Urinary bladder (tissue), 3 donors: ENCODE measurements at regions not wholly inside any gene's neighbourhood (a gene's known extent, or its start where the extent isn't known, plus 50 kb on each side); places are given as distances from the start of the nearest gene placed in this dataset.

Experiments
- DNase-seq: peaks from one replicate; pipeline ENCODE4 v3.0.0-alpha.2; 2015; ENCODE audit errors: extremely low spot score
- H3K27ac ChIP-seq: one replicate; pipeline ENCODE4 v1.5.1; 2013; ENCODE audit warnings: low read depth, mild to moderate bottlenecking, moderate library complexity
- H3K36me3 ChIP-seq: one replicate; pipeline ENCODE4 v1.6.1; 2013; ENCODE audit warnings: mild to moderate bottlenecking, moderate library complexity; ENCODE audit not compliant: insufficient read depth
- H3K4me1 ChIP-seq: one replicate; pipeline ENCODE4 v1.6.1; 2013; ENCODE audit warnings: mild to moderate bottlenecking, moderate library complexity; ENCODE audit not compliant: insufficient read depth
- H3K4me3 ChIP-seq: one replicate; pipeline ENCODE4 v1.5.1; 2013; ENCODE audit warnings: low read depth, low read length
- WGBS: extraction: QIAGEN DNeasy Blood & Tissue Kit; methylation state at CpG from one replicate; pipeline ENCODE4 v1.1.7; 2013; 5-methylcytosine and 5-hydroxymethylcytosine counted together
- donor health status: healthy with polysubstance abuse.
- donor health status: healthy.

DNA sequence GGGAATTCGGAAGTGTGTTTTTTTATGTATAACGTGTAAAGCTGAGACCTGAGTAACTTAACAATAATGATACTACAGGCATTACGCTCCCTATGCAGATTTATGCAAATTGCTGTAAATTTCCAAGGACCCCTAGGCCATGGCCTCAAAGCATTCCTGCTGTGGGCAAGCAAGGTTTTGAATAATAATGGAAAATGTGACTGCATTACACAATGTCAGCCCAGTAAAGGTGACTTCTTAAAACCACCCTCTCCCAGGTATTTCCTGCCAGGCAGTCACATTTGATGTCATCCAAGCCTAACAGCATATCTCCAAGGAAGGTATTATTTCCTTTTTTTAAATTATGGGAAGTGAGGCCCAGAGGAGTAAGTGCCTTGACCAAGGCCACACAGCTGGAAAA lies 621.0 kb downstream of the BCL11B start:
- no peak for DNase-seq
- WGBS = 56% methylated on average over 3 of the region's 3 CpGs
- H3K4me3 ChIP-seq = no peak overlapping the region
- H3K36me3 ChIP-seq = no peaks in the 10 kb centered on the region
- H3K27ac ChIP-seq = no peak overlapping the region
- H3K4me1 ChIP-seq = no peaks in the 10 kb centered on the region

DNA sequence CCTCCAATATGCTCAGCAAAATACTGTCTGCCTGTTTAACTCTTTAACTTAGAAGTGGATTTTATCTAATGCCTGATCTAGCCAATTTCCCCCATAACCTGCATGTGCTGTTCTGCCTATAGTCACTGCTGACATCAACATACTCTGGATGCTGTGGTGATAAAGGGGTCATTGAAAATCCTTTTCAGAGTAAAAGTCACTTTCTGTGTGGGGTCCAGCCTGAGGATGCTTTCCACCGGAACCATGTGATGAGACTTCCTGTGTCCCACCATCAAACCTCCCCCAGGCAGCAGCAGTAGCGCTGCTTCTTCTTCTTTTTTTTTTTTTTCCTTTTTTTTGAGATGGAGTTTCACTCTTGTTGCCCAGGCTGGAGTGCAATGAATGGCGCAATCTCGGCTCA lies 607.0 kb downstream of the BCL11B start:
- Histone ChIP-seq H3K27ac (no peak overlapping the region), H3K4me3 (no peak overlapping the region), H3K4me1 (no peaks in the 10 kb centered on the region), H3K36me3 (peaks cover 2% of the 10 kb centered on the region)
- WGBS = 80% methylated on average over 4 of the region's 4 CpGs
- DNase-seq = no peak

DNA sequence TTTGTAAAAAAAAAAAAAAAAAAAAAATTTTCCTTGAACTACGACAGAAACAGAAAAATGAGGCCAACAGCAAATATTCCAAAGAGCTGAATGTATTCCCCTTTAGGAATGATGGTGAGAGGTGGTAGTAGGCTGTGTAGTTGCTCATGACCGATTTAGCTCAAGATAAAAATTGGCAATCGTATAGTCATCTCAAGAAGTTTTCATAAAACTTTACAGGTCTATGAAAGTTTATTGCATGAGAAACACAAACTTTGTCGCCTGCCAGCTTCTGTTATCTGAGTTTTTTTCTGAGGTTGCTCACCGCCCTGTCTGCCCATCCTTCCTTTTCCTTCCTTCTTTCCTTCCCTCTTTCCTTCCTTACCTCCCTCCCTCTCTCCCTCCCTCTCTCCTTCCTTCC lies 605.5 kb downstream of the BCL11B start:
- Histone ChIP-seq H3K4me1 (no peaks in the 10 kb centered on the region), H3K4me3 (no peak overlapping the region), H3K36me3 (peaks cover 2% of the 10 kb centered on the region), H3K27ac (no peak overlapping the region)
- WGBS = 39% methylated on average over 5 of the region's 5 CpGs
- DNase-seq = no peak

DNA sequence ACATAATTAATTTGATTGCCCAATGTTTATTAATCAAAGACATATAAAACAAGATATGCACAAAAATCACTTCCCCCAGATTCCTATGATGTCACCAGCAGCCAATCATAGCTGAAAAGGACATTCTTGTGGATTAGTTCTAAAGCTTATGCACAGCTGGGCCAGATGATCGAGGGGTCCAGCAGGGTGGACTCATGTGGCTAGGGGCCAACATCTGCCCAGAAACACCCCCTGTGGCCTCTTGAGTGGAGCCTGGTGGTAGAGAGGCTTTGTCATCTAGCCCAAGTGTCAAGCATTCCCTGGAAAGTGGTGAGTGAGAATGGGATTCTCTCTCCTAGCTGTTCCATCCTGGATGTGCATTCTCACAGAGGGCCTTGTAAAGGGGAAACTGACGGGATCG lies 590.0 kb downstream of the BCL11B start:
- 62% methylated on average over 3 of the region's 3 CpGs for WGBS
- no peaks in the 10 kb centered on the region for H3K4me1 ChIP-seq
- H3K4me3 ChIP-seq = no peak overlapping the region
- H3K27ac ChIP-seq = no peak overlapping the region
- H3K36me3 ChIP-seq = no peaks in the 10 kb centered on the region
- no peak for DNase-seq

DNA sequence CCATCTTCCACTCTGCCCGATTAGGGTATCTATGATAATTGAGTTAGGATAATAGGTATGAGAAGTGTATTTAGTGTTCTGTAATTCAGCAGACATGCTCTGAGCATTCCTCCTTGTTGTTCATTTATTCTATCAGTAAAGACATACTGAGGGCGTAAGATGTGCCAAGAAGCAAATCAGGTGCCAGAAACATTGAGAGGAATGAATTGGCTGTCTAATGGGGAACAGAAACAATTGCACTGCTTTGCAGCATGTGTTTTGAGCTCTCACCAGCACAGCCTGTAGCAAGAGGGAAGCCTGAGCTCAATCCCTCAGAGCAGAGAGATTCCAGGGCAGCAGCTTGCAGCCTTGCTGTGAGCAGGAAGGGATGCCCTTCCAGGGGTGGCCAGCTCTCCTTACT lies 589.3 kb downstream of the BCL11B start:
- Histone ChIP-seq H3K4me3 (no peak overlapping the region), H3K36me3 (no peaks in the 10 kb centered on the region), H3K27ac (no peak overlapping the region), H3K4me1 (no peaks in the 10 kb centered on the region)
- WGBS = 64% methylated on average over 2 of the region's 2 CpGs
- no peak for DNase-seq

DNA sequence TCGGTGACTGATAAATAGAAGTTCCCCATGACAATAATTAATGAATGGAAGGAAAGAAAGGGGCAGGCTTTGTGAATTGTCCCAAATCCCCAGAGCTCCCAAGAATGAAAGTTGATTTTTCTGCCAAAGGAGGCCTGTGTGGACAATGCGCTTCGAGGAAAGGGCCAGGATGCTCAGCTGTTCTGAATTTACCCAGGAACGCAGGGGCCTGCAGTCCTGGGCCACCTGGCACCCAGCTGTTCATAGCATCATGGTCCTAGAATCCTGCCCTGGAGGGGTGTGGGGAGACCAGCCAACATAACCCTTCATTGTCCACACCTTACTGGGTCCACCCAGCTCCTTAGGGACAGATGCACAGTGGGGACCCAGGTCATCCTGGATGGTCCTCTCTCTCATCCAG lies 587.5 kb downstream of the BCL11B start:
- no peak for DNase-seq
- Histone ChIP-seq H3K36me3 (no peaks in the 10 kb centered on the region), H3K4me3 (no peak overlapping the region), H3K27ac (no peak overlapping the region), H3K4me1 (no peaks in the 10 kb centered on the region)
- WGBS = 80% methylated on average over 4 of the region's 4 CpGs

DNA sequence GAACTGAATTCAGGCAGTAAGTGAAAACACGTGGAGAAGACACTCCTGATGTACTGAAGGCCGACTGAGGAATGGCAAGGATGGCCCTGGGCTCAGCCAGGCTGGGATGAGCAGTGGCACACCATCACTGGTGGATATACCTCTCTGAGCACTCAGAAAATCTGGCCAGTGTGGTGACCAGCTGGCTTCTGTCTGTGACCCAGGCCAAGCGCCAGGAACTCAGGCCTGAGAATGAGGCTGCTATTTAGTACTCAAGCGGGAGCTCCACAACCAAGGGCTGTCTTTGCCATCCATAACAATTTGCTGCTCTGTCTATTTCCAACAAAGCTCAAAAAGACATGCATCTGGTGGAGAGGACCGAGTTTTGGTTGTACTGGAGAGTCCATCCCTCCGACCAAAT lies 586.3 kb downstream of the BCL11B start:
- Histone ChIP-seq H3K4me3 (no peak overlapping the region), H3K27ac (no peak overlapping the region), H3K36me3 (no peaks in the 10 kb centered on the region), H3K4me1 (no peaks in the 10 kb centered on the region)
- no peak for DNase-seq
- WGBS = 80% methylated on average over 6 of the region's 6 CpGs

DNA sequence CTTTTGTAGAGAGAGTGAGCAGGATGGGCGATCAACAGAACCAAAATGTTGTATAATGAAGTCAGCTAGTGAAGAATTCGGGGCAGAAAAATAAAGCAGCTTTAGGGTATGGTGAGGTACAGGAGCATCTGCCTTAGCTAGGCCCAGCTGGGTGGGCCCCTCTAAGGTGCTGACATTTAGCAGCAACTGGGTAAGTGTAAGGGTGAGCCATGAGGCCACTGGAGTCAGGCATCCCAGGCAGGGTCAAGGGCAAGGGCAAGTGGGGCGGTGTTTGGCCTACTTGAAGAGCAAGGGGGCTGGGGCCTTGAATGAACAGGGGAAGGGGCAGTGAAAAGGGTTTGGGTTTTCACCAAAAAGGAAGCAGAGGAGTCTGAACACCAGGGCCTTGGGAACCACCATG lies 583.6 kb downstream of the BCL11B start:
- Histone ChIP-seq H3K27ac (no peak overlapping the region), H3K36me3 (no peaks in the 10 kb centered on the region), H3K4me3 (no peak overlapping the region), H3K4me1 (no peaks in the 10 kb centered on the region)
- 95% methylated on average over 3 of the region's 3 CpGs for WGBS
- DNase-seq = no peak

DNA sequence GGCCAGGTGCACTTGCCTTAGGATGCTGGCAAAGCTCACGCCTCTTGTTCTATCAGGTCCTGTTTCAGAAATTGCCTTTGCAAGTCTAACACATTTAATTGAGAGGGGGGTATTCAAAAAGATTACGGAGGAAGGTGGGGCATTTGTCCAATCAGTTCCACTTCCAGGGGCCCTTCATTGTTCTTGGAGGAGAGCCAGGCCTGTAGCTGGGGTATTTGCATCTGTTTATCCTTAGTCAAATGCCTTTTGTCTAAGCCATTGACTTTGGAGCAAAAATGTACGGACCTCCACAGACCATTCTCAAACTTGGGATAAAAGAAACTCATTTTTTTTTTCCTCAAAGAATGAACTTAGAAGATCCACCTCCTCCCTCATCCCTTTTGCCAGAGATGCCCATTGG lies 582.0 kb downstream of the BCL11B start:
- 57% methylated on average over 3 of the region's 3 CpGs for WGBS
- no peaks in the 10 kb centered on the region for H3K4me1 ChIP-seq

DNA sequence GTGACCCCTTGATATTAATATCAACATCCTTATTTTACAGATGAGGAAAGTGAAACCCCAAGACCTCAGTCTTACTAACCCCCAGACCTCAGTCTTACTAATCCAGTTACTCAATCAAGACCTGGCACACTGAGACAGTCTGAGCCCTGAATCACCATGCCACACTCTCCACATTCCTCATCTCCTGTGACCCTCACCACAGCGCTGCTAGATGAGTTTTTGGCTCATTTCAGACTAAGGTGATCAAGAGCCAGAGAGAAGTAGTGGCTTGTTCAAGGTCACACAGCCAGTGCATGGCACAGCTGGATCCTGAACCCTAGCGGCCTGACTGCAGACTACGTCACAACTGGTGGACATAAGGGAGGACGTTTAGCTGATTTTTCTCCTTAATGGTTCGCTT lies 579.2 kb downstream of the BCL11B start:
- Histone ChIP-seq H3K4me1 (no peaks in the 10 kb centered on the region), H3K36me3 (no peaks in the 10 kb centered on the region), H3K27ac (no peak overlapping the region), H3K4me3 (no peak overlapping the region)
- WGBS = 71% methylated on average over 5 of the region's 5 CpGs
- DNase-seq = no peak

More for the DNA sequence above, 582.0 kb downstream of the BCL11B start:
- no peaks in the 10 kb centered on the region for H3K36me3 ChIP-seq
- no peak for DNase-seq
- no peak overlapping the region for H3K4me3 ChIP-seq
- H3K27ac ChIP-seq = no peak overlapping the region

DNA sequence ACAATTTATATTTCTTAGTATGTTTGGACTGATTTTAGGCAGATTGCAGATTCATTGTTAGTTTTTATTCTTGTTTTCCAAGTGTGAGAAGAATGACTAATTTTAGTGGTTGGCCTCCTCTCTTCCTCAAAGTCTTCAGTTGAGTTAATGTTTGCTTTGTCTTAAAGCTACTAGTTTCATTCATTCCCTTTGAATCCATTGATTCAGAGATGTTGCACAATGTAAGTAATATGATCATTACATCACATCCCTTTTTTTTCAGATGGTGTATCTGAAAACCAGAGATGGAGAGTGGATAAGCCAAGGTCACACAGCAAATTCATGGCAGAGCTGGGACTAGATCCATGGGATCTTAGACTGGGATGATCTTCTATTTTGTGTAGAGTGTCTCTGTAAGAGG lies 577.5 kb downstream of the BCL11B start:
- DNase-seq = no peak
- no peaks in the 10 kb centered on the region for H3K36me3 ChIP-seq
- no peak overlapping the region for H3K27ac ChIP-seq
- H3K4me1 ChIP-seq = no peaks in the 10 kb centered on the region
- no peak overlapping the region for H3K4me3 ChIP-seq

DNA sequence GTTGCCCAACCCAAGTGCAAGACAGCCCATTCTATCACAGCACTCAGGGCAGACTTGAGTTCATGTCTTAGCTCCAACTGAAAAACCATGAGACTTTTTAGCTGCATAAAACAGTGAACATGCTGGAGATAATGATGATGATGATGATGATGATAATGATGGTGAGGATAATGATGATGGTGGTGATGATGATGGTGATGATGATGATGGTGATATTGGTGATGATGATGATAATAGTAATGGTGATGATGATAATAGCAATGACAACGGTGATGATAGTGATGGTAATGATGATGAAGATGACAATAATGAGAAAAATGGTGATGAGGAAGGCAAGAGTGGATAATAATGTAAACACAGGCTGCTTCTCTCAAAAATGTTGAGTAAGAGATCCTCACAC lies 576.2 kb downstream of the BCL11B start:
- 88% methylated on average over 1 of the region's 1 CpG for WGBS
- Histone ChIP-seq H3K4me3 (no peak overlapping the region), H3K4me1 (no peaks in the 10 kb centered on the region), H3K27ac (no peak overlapping the region), H3K36me3 (no peaks in the 10 kb centered on the region)
- no peak for DNase-seq

DNA sequence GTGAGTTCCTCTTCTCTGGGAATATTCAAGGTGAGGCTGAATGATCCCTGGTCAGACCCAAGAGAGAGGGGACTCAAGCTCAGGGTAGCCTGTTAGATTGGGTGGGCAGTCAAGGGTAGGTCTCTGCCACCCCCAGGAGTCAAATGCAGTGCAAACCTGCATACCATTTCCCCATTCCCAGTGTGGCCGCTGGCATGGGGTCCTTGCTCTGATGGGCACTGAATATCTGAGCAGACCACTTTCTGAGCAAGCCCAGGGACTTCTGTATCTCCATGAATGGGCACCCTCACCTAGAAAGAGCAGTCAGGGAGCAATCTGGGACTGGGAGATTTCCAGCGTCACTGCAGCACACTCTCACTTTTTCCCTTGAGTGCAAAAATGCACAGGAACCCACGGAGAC lies 573.7 kb downstream of the BCL11B start:
- DNase-seq = no peak
- no peak overlapping the region for H3K4me3 ChIP-seq
- no peaks in the 10 kb centered on the region for H3K36me3 ChIP-seq
- no peaks in the 10 kb centered on the region for H3K4me1 ChIP-seq
- H3K27ac ChIP-seq = no peak overlapping the region
- 85% methylated on average over 3 of the region's 3 CpGs for WGBS

DNA sequence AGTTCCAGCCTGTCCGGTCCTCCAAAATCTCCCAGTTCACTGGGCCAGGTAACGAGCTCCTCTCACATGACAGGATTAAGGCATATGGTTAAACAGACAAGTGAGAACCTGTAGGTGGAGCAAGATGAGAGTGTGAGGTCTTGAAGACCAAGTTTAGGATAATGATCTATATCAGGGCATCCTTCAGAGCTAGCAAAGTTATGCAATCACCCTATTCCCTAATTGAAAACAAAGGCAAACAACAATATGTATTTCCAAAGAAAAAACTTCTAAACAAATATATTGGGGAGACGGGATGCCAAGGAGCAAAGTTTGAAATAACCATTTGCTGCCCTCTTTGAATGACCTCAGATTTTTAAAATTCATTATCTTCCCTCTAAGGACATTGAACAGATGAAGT lies 571.2 kb downstream of the BCL11B start:
- Histone ChIP-seq H3K4me3 (no peak overlapping the region), H3K36me3 (no peaks in the 10 kb centered on the region), H3K27ac (no peak overlapping the region), H3K4me1 (no peaks in the 10 kb centered on the region)
- no peak for DNase-seq
- WGBS = 70% methylated on average over 3 of the region's 3 CpGs

DNA sequence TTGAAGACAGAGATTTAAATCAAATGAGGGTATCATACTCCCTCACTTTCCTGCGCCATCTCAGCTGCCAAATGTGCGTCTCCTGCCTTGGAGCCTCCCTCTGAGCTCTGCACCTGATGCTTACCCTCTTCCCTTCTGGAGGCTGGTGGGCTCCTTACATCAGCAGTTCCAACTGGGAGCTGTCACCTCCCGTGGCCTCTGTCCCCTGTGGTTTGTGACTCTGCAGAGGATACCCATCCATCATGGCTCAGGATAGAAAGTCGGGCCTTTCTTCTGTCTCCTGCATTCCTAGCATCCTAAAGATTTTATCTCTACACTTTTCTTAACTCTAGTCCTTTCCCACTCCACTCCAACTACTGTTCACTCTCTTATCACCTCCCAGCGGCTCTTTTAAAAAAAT lies 570.6 kb downstream of the BCL11B start:
- no peak overlapping the region for H3K4me3 ChIP-seq
- H3K27ac ChIP-seq = no peak overlapping the region
- H3K4me1 ChIP-seq = no peaks in the 10 kb centered on the region
- 69% methylated on average over 5 of the region's 5 CpGs for WGBS
- H3K36me3 ChIP-seq = no peaks in the 10 kb centered on the region
- DNase-seq = no peak
